ENCODE measurements at regions not wholly inside any gene's neighbourhood (a gene's known extent, or its start where the extent isn't known, plus 50 kb on each side); places are given as distances from the start of the nearest gene placed in this dataset.

DNA sequence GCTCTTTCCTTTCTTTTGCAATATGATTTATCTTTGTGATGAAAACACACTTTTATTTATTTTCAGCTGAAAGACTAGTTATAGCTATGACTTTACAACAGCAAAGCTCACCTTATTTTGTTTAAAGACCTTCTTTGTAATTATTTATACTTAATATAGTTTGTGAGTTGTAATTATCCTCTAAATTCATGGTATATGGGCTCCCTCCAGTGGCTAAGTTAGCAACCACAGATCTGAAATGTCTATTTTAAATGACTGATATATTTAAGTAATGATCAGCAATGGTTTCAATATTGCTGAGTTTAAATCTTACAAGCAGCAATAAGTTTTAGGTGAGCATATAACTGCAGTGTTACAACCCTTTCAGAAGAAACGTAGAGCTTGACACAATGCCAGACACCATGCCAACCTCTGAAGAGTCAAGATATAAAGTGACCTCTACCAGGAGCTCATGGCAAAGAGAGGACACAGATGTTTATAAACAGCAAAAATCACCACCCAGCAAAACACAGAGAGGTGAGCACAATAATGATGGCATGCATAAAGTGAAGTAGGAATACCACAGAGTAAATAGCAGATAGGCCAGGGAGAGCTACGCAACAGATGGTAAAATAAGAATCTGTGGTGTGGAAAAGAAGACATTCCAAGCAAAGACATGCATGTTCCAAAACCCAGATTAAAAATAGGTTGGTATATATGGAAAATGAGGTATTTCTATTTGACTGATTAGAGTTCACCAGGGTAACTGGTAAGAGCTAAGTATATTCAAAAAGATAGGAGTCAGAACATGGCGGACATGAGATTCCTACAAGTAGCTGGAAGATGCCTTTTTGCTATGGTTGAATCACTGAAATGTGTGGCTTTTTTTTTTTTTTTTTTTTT, 143.7 kb upstream of the ZNF385D start:
- DNase-seq (ENCODE audit: extremely low read depth, insufficient read length) = no peak
- Histone ChIP-seq H3K36me3 (ENCODE audit: control insufficient read depth, insufficient read depth, low read length) (no peaks in the 10 kb centered on the region), H3K27me3 (replicated peaks; ENCODE audit: control insufficient read depth, insufficient read depth, low read length) (no peaks in the 10 kb centered on the region), H3K4me3 (replicated peaks; ENCODE audit: low read depth, low read length) (no peak overlapping the region)
- TF ChIP-seq, protein P1, sequence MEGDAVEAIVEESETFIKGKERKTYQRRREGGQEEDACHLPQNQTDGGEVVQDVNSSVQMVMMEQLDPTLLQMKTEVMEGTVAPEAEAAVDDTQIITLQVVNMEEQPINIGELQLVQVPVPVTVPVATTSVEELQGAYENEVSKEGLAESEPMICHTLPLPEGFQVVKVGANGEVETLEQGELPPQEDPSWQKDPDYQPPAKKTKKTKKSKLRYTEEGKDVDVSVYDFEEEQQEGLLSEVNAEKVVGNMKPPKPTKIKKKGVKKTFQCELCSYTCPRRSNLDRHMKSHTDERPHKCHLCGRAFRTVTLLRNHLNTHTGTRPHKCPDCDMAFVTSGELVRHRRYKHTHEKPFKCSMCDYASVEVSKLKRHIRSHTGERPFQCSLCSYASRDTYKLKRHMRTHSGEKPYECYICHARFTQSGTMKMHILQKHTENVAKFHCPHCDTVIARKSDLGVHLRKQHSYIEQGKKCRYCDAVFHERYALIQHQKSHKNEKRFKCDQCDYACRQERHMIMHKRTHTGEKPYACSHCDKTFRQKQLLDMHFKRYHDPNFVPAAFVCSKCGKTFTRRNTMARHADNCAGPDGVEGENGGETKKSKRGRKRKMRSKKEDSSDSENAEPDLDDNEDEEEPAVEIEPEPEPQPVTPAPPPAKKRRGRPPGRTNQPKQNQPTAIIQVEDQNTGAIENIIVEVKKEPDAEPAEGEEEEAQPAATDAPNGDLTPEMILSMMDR (IDR thresholded peaks at IDR 0.05; ENCODE audit: insufficient read depth, low read length, poor library complexity, severe bottlenecking) = peak; percentile 29

DNA sequence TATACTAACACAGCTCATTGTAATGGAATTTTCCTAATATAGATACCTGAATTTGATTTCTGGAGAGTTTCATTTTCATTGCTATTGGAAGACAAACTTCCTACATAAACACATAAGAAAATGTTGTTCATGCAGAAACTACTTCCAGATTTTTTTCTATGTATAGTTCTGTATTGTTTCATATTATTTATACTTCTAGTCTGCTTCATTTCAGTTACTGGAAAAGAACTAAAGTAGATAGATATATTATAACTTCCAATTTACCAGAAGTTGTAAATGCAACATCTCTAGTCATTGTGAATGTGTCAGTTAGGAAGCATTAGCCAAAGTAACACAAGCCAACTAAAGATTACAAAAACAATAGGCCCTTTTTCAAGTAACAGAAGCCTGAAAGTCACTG, 147.3 kb upstream of the ZNF385D start:
- TF ChIP-seq, protein P1 (IDR thresholded peaks at IDR 0.05; ENCODE audit: insufficient read depth, low read length, poor library complexity, severe bottlenecking) = no peak
- DNase-seq (ENCODE audit: extremely low read depth, insufficient read length) = no peak
- no peak overlapping the region for H3K4me3 ChIP-seq (replicated peaks; ENCODE audit: low read depth, low read length)
- no peaks in the 10 kb centered on the region for H3K36me3 ChIP-seq (ENCODE audit: control insufficient read depth, insufficient read depth, low read length)
- no peaks in the 10 kb centered on the region for H3K27me3 ChIP-seq (replicated peaks; ENCODE audit: control insufficient read depth, insufficient read depth, low read length)

DNA sequence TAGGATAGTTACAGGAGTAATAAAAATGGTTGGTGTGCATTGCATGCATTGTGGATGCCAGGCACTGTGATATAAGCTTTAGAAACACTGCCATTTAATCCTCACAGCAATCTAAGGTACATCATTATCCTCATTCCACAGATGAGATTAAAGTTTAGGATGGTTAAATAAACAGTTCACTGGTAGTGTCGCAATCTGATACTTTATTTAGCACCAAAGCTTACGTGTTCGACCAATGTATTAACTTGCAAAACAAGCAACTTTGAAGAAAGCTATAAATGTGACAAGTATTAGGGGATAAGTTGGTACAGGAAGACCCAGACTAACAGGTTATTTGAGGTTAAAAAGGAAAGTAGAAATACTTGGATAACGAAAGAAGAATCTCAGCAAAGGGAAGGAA, 150.5 kb upstream of the ZNF385D start:
- TF ChIP-seq, protein P1 (IDR thresholded peaks at IDR 0.05; ENCODE audit: insufficient read depth, low read length, poor library complexity, severe bottlenecking) = no peak
- Histone ChIP-seq H3K4me3 (replicated peaks; ENCODE audit: low read depth, low read length) (no peak overlapping the region), H3K27me3 (replicated peaks; ENCODE audit: control insufficient read depth, insufficient read depth, low read length) (no peaks in the 10 kb centered on the region), H3K36me3 (ENCODE audit: control insufficient read depth, insufficient read depth, low read length) (no peaks in the 10 kb centered on the region)
- no peak for DNase-seq (ENCODE audit: extremely low read depth, insufficient read length)

DNA sequence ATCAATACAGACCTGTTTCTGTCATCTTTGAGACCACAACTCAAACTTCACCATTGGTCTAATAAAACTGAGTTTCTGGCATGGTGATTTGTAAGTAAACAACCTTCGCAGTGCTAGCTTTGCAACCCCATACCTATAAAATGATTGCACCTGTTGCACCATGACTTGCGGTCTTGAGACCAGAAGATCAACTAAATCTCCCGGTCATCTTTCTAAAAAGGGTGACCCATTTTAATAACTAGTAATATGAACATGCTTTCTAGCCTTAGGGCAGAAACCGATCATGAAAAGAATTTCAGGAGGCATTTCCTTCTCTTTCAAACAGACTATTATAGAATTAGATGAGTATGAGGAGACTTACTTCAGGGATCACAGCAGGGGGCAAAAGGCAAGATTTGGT, 151.9 kb upstream of the ZNF385D start:
- Histone ChIP-seq H3K36me3 (ENCODE audit: control insufficient read depth, insufficient read depth, low read length) (no peaks in the 10 kb centered on the region), H3K27me3 (replicated peaks; ENCODE audit: control insufficient read depth, insufficient read depth, low read length) (no peaks in the 10 kb centered on the region), H3K4me3 (replicated peaks; ENCODE audit: low read depth, low read length) (no peak overlapping the region)
- DNase-seq (ENCODE audit: extremely low read depth, insufficient read length) = no peak
- TF ChIP-seq, protein P1 (IDR thresholded peaks at IDR 0.05; ENCODE audit: insufficient read depth, low read length, poor library complexity, severe bottlenecking) = no peak

DNA sequence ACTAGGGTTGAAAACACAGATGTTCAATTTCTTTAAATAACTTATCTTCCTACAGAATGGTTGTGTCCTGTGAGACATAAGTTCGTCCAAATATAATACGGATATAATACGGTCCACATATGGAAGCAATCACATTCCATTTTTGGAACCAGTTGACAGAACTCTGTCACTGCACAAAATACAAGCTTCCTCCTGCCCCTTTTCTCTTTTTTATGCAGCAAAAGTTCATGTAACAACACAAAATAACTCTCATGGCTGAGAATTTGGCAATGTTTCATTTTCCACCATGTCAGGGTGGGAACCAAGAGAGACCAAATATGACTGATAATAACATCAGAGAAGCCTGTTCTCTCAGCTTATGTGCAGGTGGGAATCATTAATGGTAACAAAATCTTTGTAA, 158.1 kb upstream of the ZNF385D start:
- Histone ChIP-seq H3K4me3 (replicated peaks; ENCODE audit: low read depth, low read length) (no peak overlapping the region), H3K27me3 (replicated peaks; ENCODE audit: control insufficient read depth, insufficient read depth, low read length) (no peaks in the 10 kb centered on the region), H3K36me3 (ENCODE audit: control insufficient read depth, insufficient read depth, low read length) (no peaks in the 10 kb centered on the region)
- TF ChIP-seq, protein P1 (IDR thresholded peaks at IDR 0.05; ENCODE audit: insufficient read depth, low read length, poor library complexity, severe bottlenecking) = no peak
- no peak for DNase-seq (ENCODE audit: extremely low read depth, insufficient read length)
